H1 (cell line): ENCODE measurements at regions not wholly inside any gene's neighbourhood (a gene's known extent, or its start where the extent isn't known, plus 50 kb on each side); places are given as distances from the start of the nearest gene placed in this dataset.

Experiments used
- CTCF ChIA-PET: fragments of 300-600 bp; sonication (Branson Sonifier 250); formaldehyde crosslinking; loops from one replicate; lab custom pipeline; 2021; ENCODE audit not compliant: partially characterized antibody; lab: Charles Lee
- POLR2A ChIA-PET: fragments of 300-600 bp; sonication (Branson Sonifier 250); formaldehyde crosslinking; loops from one replicate; lab custom pipeline; 2021; ENCODE audit warnings: inconsistent platforms; ENCODE audit not compliant: partially characterized antibody; lab: Charles Lee
- DNase-seq, 2 experiments: peaks; one replicate each; pipeline versions ENCODE4 v3.0.0 to v3.0.0-alpha.2; 2010 to 2022; ENCODE audit warnings: low spot score in 2 of 2, low read depth in 1 of 2, mixed read lengths in 1 of 2
- FAIRE-seq: peaks from 2 replicates; lab custom pipeline; 2011; peaks lifted over from hg19 to GRCh38; lab: Jason Lieb, UNC
- H2AFZ ChIP-seq: 2 replicates; pipeline ENCODE4 v1.8.1; 2012; ENCODE audit warnings: low read length, inconsistent platforms
- H2AK5ac ChIP-seq: 2 replicates; pipeline ENCODE4 v1.6.1; 2013; ENCODE audit warnings: low read depth, low read length
- H2BK120ac ChIP-seq: replicated peaks from 2 replicates; pipeline ENCODE3; 2013; ENCODE audit warnings: low read depth, low read length, inconsistent platforms
- H2BK12ac ChIP-seq: 2 replicates; pipeline ENCODE4 v1.6.1; 2013; ENCODE audit warnings: low read depth, low read length
- H2BK15ac ChIP-seq: 2 replicates; pipeline ENCODE4 v1.6.1; 2013; ENCODE audit warnings: low read length
- H2BK20ac ChIP-seq: 2 replicates; pipeline ENCODE4 v1.6.1; 2013; ENCODE audit warnings: low read length
- H2BK5ac ChIP-seq: 2 replicates; pipeline ENCODE4 v1.6.1; 2013; ENCODE audit warnings: low read depth, low read length
- H3K14ac ChIP-seq: 2 replicates; pipeline ENCODE4 v1.6.1; 2013; ENCODE audit warnings: inconsistent platforms; ENCODE audit not compliant: insufficient read length
- H3K18ac ChIP-seq: 2 replicates; pipeline ENCODE4 v1.6.1; 2013; ENCODE audit warnings: low read length; ENCODE audit errors: extremely low read depth
- H3K23ac ChIP-seq: 2 replicates; pipeline ENCODE4 v1.6.1; 2013; ENCODE audit warnings: inconsistent platforms; ENCODE audit not compliant: insufficient read length
- H3K23me2 ChIP-seq: 2 replicates; pipeline ENCODE4 v1.6.1; 2013; ENCODE audit warnings: low read depth, low read length
- H3K27ac ChIP-seq: 2 replicates; pipeline ENCODE4 v1.6.1; 2011; ENCODE audit warnings: low read depth, low read length, inconsistent platforms
- H3K27me3 ChIP-seq, 4 experiments: replicated peaks in 1 of 4; 1 replicate in 1 of 4; 2 replicates in 3 of 4; pipeline versions ENCODE4 v1.6.1 to v1.8.1; 2011 to 2013; ENCODE audit warnings: low read length in 3 of 4, mild to moderate bottlenecking in 3 of 4, inconsistent platforms in 2 of 4, mixed read lengths in 2 of 4, moderate library complexity in 1 of 4; ENCODE audit not compliant: control insufficient read depth in 3 of 4, insufficient read depth in 3 of 4; ENCODE audit errors: extremely low read depth in 1 of 4
- H3K36me3 ChIP-seq, 4 experiments: 2 replicates each; pipeline versions ENCODE4 v1.6.1 to v1.8.1; 2011 to 2013; ENCODE audit warnings: mild to moderate bottlenecking in 4 of 4, low read length in 3 of 4, moderate library complexity in 2 of 4, control low read depth in 1 of 4, inconsistent platforms in 1 of 4; ENCODE audit not compliant: insufficient read depth in 4 of 4, control insufficient read depth in 2 of 4
- H3K4ac ChIP-seq: replicated peaks from 2 replicates; pipeline ENCODE3; 2013; ENCODE audit warnings: low read length, low read depth, mixed read lengths, inconsistent platforms; ENCODE audit not compliant: insufficient read length
- H3K4me1 ChIP-seq, 4 experiments: replicated peaks in 1 of 4; 1 replicate in 1 of 4; 2 replicates in 3 of 4; pipeline versions ENCODE4 v1.6.1 to v1.8.1; 2011 to 2013; ENCODE audit warnings: low read length in 3 of 4, inconsistent platforms in 2 of 4, mixed read lengths in 1 of 4; ENCODE audit not compliant: insufficient read depth in 4 of 4, control insufficient read depth in 3 of 4
- H3K4me2 ChIP-seq, 2 experiments: 2 replicates each; pipeline versions ENCODE4 v1.6.1 to v1.8.1; 2011 to 2013; ENCODE audit warnings: low read depth in 2 of 2, low read length in 2 of 2, control low read depth in 1 of 2, inconsistent platforms in 1 of 2, mild to moderate bottlenecking in 1 of 2; ENCODE audit not compliant: insufficient read depth in 1 of 2
- H3K4me3 ChIP-seq, 4 experiments: fragments of 200-600, 300-600 bp in 1 of 4; sonication (generic), shearing (Covaris generic), sonication (Bioruptor Twin) in 1 of 4; 2 replicates each; pipeline versions ENCODE4 v1.5.1 to v1.8.1; 2011 to 2016; ENCODE audit warnings: low read length in 4 of 4, low read depth in 3 of 4, control low read depth in 2 of 4, inconsistent platforms in 2 of 4, mild to moderate bottlenecking in 2 of 4, mixed read lengths in 1 of 4, moderate library complexity in 1 of 4; ENCODE audit not compliant: insufficient read depth in 2 of 4; ENCODE audit errors: extremely low read depth in 1 of 4
- H3K56ac ChIP-seq: replicated peaks from 2 replicates; pipeline ENCODE3; 2013; ENCODE audit warnings: low read depth, mild to moderate bottlenecking, mixed read lengths, low read length, inconsistent platforms; ENCODE audit not compliant: insufficient read length
- H3K79me1 ChIP-seq: 2 replicates; pipeline ENCODE4 v1.6.1; 2013; ENCODE audit warnings: low read depth, low read length, control low read depth
- H3K79me2 ChIP-seq, 2 experiments: 2 replicates each; pipeline versions ENCODE4 v1.6.1 to v1.8.1; 2012 to 2013; ENCODE audit warnings: low read length in 2 of 2, mild to moderate bottlenecking in 2 of 2, inconsistent platforms in 1 of 2; ENCODE audit not compliant: insufficient read depth in 2 of 2, control insufficient read depth in 1 of 2
- H3K9ac ChIP-seq, 4 experiments: replicated peaks in 1 of 4; 1 replicate in 1 of 4; 2 replicates in 3 of 4; pipeline versions ENCODE4 v1.6.1 to v1.8.1; 2011 to 2013; ENCODE audit warnings: low read depth in 3 of 4, low read length in 3 of 4, control low read depth in 2 of 4, mild to moderate bottlenecking in 2 of 4, moderate library complexity in 2 of 4, inconsistent platforms in 1 of 4; ENCODE audit errors: extremely low read depth in 1 of 4
- H3K9me3 ChIP-seq, 2 experiments: 2 replicates each; pipeline versions ENCODE4 v1.6.1 to v1.8.1; 2012 to 2013; ENCODE audit warnings: mild to moderate bottlenecking in 2 of 2, moderate library complexity in 2 of 2, control low read depth in 1 of 2, inconsistent platforms in 1 of 2, low read depth in 1 of 2, low read length in 1 of 2, mixed read lengths in 1 of 2; ENCODE audit not compliant: insufficient read depth in 2 of 2
- H4K20me1 ChIP-seq, 2 experiments: replicated peaks in 1 of 2; 2 replicates each; pipeline versions ENCODE3 to v1.8.1; 2011 to 2013; ENCODE audit warnings: inconsistent platforms in 2 of 2, low read length in 2 of 2, mild to moderate bottlenecking in 1 of 2; ENCODE audit not compliant: insufficient read depth in 2 of 2, control insufficient read depth in 1 of 2
- H4K5ac ChIP-seq: 2 replicates; pipeline ENCODE4 v1.6.1; 2013; ENCODE audit warnings: low read length, low read depth, mixed read lengths, inconsistent platforms; ENCODE audit not compliant: insufficient read length
- H4K8ac ChIP-seq: 2 replicates; pipeline ENCODE4 v1.8.0; 2013; ENCODE audit warnings: mild to moderate bottlenecking, moderate library complexity, low read length, inconsistent platforms; ENCODE audit not compliant: insufficient read depth; ENCODE audit errors: extremely low read depth
- H4K91ac ChIP-seq: replicated peaks from 2 replicates; pipeline ENCODE3; 2013; ENCODE audit warnings: low read length, mixed read lengths, inconsistent platforms; ENCODE audit not compliant: insufficient read length
- ATF3 ChIP-seq: IDR thresholded peaks from 2 replicates; pipeline ENCODE4 v1.6.1; 2011; ENCODE audit warnings: low read depth, mild to moderate bottlenecking, low read length; ENCODE audit not compliant: insufficient read depth
- GABPA ChIP-seq: IDR thresholded peaks from 2 replicates; pipeline ENCODE4 v1.6.1; 2011; ENCODE audit warnings: mild to moderate bottlenecking, low read length, moderate library complexity, borderline replicate concordance; ENCODE audit not compliant: insufficient read depth
- MAX ChIP-seq: IDR thresholded peaks from 2 replicates; pipeline ENCODE4 v1.6.1; 2012; ENCODE audit warnings: inconsistent platforms
- PHF8 ChIP-seq: fragments of 200-600 bp; sonication (generic); conservative IDR thresholded peaks from 2 replicates; pipeline ENCODE4 v1.7.1; 2012; ENCODE audit warnings: low read depth, mild to moderate bottlenecking, inconsistent platforms, low read length, moderate library complexity
- USF2 ChIP-seq: IDR thresholded peaks from 2 replicates; pipeline ENCODE4 v1.6.1; 2011; ENCODE audit warnings: low read length, improper control_type of control experiment
- WGBS, 2 experiments: shearing (Covaris generic) in 1 of 2; methylation state at CpG; one replicate each; pipeline versions ENCODE4 v1.1.6 to v1.1.7; 2013 to 2015; ENCODE audit warnings: low lambda C conversion rate in 2 of 2, mixed read lengths in 2 of 2, inconsistent platforms in 1 of 2, low coverage in 1 of 2, missing lambda C conversion rate in 1 of 2; ENCODE audit not compliant: insufficient replicate concordance in 2 of 2, insufficient coverage in 1 of 2, insufficient read length in 1 of 2; ENCODE audit errors: extremely low coverage in 1 of 2, missing lambda C conversion rate in 1 of 2; 5-methylcytosine and 5-hydroxymethylcytosine counted together

- Histone ChIP-seq H3K4me3 (no peak overlapping the region), H2AFZ (no peak overlapping the region), H3K18ac (peak overlapping the region; percentile 73; the same call in 1 of the 2 replicates), H4K5ac (peak overlapping the region; percentile 16), H3K27me3 (no peaks in the 10 kb centered on the region), H3K56ac (no peak overlapping the region), H3K4ac (no peak overlapping the region), H4K20me1 (peaks cover 23 to 33% of the 10 kb centered on the region in 2 experiments), H3K79me2 (peaks cover 10 to 97% of the 10 kb centered on the region in 2 experiments), H3K79me1 (peaks cover 37% of the 10 kb centered on the region)
- CTCF ChIA-PET = interaction anchor here (0.6 to 1.9 kb wide), 6 partner anchors 12 to 270 kb away, joined by 3 to 4 read pairs (median 3); no protein-coding TSS in a partner anchor
- FAIRE-seq = no peak
- TF ChIP-seq USF2 = peak; percentile 49; the same call in 1 of the 2 replicates
- peak; percentile 25; the same call in 1 of the 2 replicates for TF ChIP-seq ATF3
- TF ChIP-seq MAX = no peak
- no peak for TF ChIP-seq GABPA
- no peak for TF ChIP-seq PHF8
- TF ChIP-seq, all 59 proteins: peak for 2
- Histone ChIP-seq H3K27ac (no peak overlapping the region), H3K9ac (no peak overlapping the region), H2BK12ac (no peak overlapping the region; the same call in 1 of the 2 replicates), H2BK20ac (no peak overlapping the region), H2AK5ac (peak overlapping the region; percentile 45; the same call in 1 of the 2 replicates), H3K14ac (no peak overlapping the region), H3K23ac (no peak overlapping the region), H4K91ac (no peak overlapping the region), H3K4me2 (no peak overlapping the region), H3K23me2 (no peaks in the 10 kb centered on the region; the same call in 1 of the 2 replicates), H2BK5ac (peak overlapping the region; percentile 2), H4K8ac (no peak overlapping the region), H3K9me3 (no peaks in the 10 kb centered on the region), H2BK15ac (no peak overlapping the region), H3K36me3 (peaks cover 0 to 4% (median 1%) of the 10 kb centered on the region in 4 experiments; a peak in 3 of 8 replicates), H3K4me1 (peaks cover 7 to 34% (median 25%) of the 10 kb centered on the region in 4 experiments), H2BK120ac (no peak overlapping the region)
- POLR2A ChIA-PET = interaction anchor here (0.6 kb wide), 1 partner anchor 206 kb away, joined by 3 read pairs; no protein-coding TSS in a partner anchor
- WGBS, 2 experiments = 85% methylated on average over 3 of the region's 3 CpGs; no CpG with 5 or more reads in 1 of the 2 experiments
- no peak for DNase-seq
Observed at GRCh38 chr12:124496584-124496983, 70.8 kb downstream of the NCOR2 start.
